T47D (cell line): ENCODE measurements at regions not wholly inside any gene's neighbourhood (a gene's known extent, or its start where the extent isn't known, plus 50 kb on each side); places are given as distances from the start of the nearest gene placed in this dataset.
A peak's percentile ranks its signal among the peaks of the same experiment; 100 is the strongest.

ENCODE experiments used
- DNase-seq, 2 experiments: peaks; one replicate each; pipeline versions ENCODE4 v3.0.0 to v3.0.0-alpha.2; 2011 to 2012; ENCODE audit warnings: low read depth in 1 of 2, low spot score in 1 of 2
- JUND ChIP-seq: IDR thresholded peaks from 2 replicates; pipeline ENCODE4 v1.6.1; 2012; ENCODE audit warnings: low read depth
- in situ Hi-C: cut with HindIII; loops from 2 replicates; pipeline ENCODE4 v1.10.0; 2016; ENCODE audit warnings: low sequenced_read_pairs, low pct_unique_long_range_greater_than_20kb

GRCh38 chr12:107258780-107259179 is 165.4 kb upstream of the CRY1 start:
- in situ Hi-C loops: no loop called here
- no peak for TF ChIP-seq JUND
- DNase-seq: no peak

GRCh38 chr12:107263980-107264379 is 170.6 kb upstream of the CRY1 start:
- in situ Hi-C loops: no loop called here
- TF ChIP-seq JUND: no peak
- DNase-seq: no peak

- no peak for DNase-seq
- in situ Hi-C loops: no loop called here
- no peak for TF ChIP-seq JUND
Measured at GRCh38 chr12:107264667-107265066, 171.3 kb upstream of the CRY1 start.

- in situ Hi-C loops: no loop called here
- no peak for TF ChIP-seq JUND
- no peak for DNase-seq
Measured at GRCh38 chr12:107267604-107268003, 174.3 kb upstream of the CRY1 start.

- in situ Hi-C loops: no loop called here
- no peak for DNase-seq
- no peak for TF ChIP-seq JUND
Measured at GRCh38 chr12:107271523-107271922, 178.2 kb upstream of the CRY1 start.

GRCh38 chr12:107275530-107275929 is 182.2 kb upstream of the CRY1 start:
- no peak for TF ChIP-seq JUND
- DNase-seq: no peak
- in situ Hi-C loops: no loop called here

GRCh38 chr12:107277855-107278254 is 184.5 kb upstream of the CRY1 start:
- no peak for DNase-seq
- TF ChIP-seq JUND: no peak
- in situ Hi-C loops: no loop called here

GRCh38 chr12:107282628-107283027 is 189.3 kb upstream of the CRY1 start:
- TF ChIP-seq JUND: no peak
- in situ Hi-C loops: no loop called here

GRCh38 chr12:107283652-107284051 is 190.3 kb upstream of the CRY1 start:
- peak in 1 of 2 experiments; percentile 15 for DNase-seq
- in situ Hi-C loops: no loop called here
- no peak for TF ChIP-seq JUND

More at GRCh38 chr12:107282628-107283027, 189.3 kb upstream of the CRY1 start:
- DNase-seq: no peak

- in situ Hi-C loops: no loop called here
- no peak for DNase-seq
- TF ChIP-seq JUND: no peak
Measured at GRCh38 chr12:107284692-107285091, 191.3 kb upstream of the CRY1 start.

GRCh38 chr12:107287436-107288413 is 194.4 kb upstream of the CRY1 start:
- no peak for TF ChIP-seq JUND
- in situ Hi-C loops: no loop called here
- DNase-seq: peak in 1 of 2 experiments; percentile 36

- in situ Hi-C loops: no loop called here
- DNase-seq: no peak
- no peak for TF ChIP-seq JUND
Measured at GRCh38 chr12:107288414-107289127, 195.2 kb upstream of the CRY1 start.

- no peak for TF ChIP-seq JUND
- no peak for DNase-seq
- in situ Hi-C loops: no loop called here
Measured at GRCh38 chr12:107291018-107291417, 197.7 kb upstream of the CRY1 start.
